Erythroblast (primary cell): ENCODE measurements at regions not wholly inside any gene's neighbourhood (a gene's known extent, or its start where the extent isn't known, plus 50 kb on each side); places are given as distances from the start of the nearest gene placed in this dataset.

ENCODE experiments used
- GATA1 ChIP-seq: IDR thresholded peaks from 2 replicates; pipeline ENCODE4 v1.6.1; 2011; ENCODE audit warnings: low read depth, mild to moderate bottlenecking, control low read depth, low read length, moderate library complexity
- POLR2A ChIP-seq: IDR thresholded peaks from 2 replicates; pipeline ENCODE4 v1.6.1; 2011; ENCODE audit warnings: mild to moderate bottlenecking, low read length

GRCh38 chr10:29823553-29824080 lies 188.8 kb upstream of the SVIL start:
- TF ChIP-seq POLR2A = no peak
- no peak for TF ChIP-seq GATA1
